ENCODE measurements at regions not wholly inside any gene's neighbourhood (a gene's known extent, or its start where the extent isn't known, plus 50 kb on each side); places are given as distances from the start of the nearest gene placed in this dataset.
A peak's percentile ranks its signal among the peaks of the same experiment; 100 is the strongest.
"Not testable (repeated sequence)": the region's sequence is repeated elsewhere in the genome, so short reads cannot be mapped to it uniquely, and the experiment has no call there.

DNA sequence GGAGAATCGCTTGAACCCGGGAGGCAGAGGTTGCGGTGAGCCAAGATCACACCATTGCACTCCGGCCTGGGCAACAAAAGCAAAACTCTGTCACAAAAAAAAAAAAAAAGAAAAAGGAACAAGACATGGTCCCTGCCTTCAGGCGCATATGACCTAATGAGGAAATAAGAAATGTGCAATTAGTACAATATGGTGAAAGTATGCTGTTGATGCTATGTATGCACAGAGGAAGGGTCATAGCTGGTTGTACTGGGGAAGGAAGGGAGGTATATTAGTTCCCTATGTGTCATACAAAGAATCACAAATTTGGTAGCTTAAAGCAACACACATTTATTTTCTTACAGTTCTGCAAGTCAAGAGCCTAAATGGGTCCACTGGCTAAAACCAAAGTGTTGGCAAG, 97.8 kb upstream of the MPP7 start:
- no peak for DNase-seq (ENCODE audit: extremely low read depth, low read depth)
- H3K4me3 ChIP-seq (replicated peaks; ENCODE audit: low read depth, low read length) = no peak overlapping the region
- TF ChIP-seq, protein P1, sequence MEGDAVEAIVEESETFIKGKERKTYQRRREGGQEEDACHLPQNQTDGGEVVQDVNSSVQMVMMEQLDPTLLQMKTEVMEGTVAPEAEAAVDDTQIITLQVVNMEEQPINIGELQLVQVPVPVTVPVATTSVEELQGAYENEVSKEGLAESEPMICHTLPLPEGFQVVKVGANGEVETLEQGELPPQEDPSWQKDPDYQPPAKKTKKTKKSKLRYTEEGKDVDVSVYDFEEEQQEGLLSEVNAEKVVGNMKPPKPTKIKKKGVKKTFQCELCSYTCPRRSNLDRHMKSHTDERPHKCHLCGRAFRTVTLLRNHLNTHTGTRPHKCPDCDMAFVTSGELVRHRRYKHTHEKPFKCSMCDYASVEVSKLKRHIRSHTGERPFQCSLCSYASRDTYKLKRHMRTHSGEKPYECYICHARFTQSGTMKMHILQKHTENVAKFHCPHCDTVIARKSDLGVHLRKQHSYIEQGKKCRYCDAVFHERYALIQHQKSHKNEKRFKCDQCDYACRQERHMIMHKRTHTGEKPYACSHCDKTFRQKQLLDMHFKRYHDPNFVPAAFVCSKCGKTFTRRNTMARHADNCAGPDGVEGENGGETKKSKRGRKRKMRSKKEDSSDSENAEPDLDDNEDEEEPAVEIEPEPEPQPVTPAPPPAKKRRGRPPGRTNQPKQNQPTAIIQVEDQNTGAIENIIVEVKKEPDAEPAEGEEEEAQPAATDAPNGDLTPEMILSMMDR (IDR thresholded peaks at IDR 0.05; ENCODE audit: low read depth, low read length, missing control alignments) = no peak

DNA sequence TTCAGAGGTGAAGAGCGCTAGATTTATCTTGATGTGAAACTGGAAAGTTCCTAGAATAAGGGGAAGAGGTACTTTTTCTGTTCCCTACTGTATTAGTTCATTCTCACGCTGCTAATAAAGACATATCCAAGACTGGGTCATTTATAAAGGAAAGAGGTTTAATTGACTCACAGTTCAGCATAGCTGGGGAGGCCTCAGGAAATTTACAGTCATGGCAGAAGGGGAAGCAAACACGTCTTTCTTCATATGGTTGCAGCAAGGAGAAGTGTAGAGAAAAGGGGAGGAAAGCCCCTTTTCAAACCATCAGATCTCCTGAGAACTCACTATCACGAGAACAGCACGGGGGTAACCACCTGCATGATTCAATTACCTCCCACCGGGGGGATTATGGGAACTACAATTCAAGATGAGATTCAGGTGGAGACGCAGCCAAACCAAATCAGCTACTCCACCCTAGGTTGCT, 99.8 kb upstream of the MPP7 start:
- DNase-seq (ENCODE audit: extremely low read depth, low read depth); H3K4me3 ChIP-seq (replicated peaks; ENCODE audit: low read depth, low read length): not testable (repeated sequence)

GRCh38 chr10:28403090-28403489, 100.2 kb upstream of the MPP7 start:
- no peak for DNase-seq (ENCODE audit: extremely low read depth, low read depth)
- TF ChIP-seq, protein P1 (IDR thresholded peaks at IDR 0.05; ENCODE audit: low read depth, low read length, missing control alignments) = no peak
- H3K4me3 ChIP-seq (replicated peaks; ENCODE audit: low read depth, low read length) = no peak overlapping the region

GRCh38 chr10:28408237-28408777, 105.4 kb upstream of the MPP7 start:
- TF ChIP-seq, protein P1 (IDR thresholded peaks at IDR 0.05; ENCODE audit: low read depth, low read length, missing control alignments) = no peak
- H3K4me3 ChIP-seq (replicated peaks; ENCODE audit: low read depth, low read length) = no peak overlapping the region
- DNase-seq (ENCODE audit: extremely low read depth, low read depth) = no peak

DNA sequence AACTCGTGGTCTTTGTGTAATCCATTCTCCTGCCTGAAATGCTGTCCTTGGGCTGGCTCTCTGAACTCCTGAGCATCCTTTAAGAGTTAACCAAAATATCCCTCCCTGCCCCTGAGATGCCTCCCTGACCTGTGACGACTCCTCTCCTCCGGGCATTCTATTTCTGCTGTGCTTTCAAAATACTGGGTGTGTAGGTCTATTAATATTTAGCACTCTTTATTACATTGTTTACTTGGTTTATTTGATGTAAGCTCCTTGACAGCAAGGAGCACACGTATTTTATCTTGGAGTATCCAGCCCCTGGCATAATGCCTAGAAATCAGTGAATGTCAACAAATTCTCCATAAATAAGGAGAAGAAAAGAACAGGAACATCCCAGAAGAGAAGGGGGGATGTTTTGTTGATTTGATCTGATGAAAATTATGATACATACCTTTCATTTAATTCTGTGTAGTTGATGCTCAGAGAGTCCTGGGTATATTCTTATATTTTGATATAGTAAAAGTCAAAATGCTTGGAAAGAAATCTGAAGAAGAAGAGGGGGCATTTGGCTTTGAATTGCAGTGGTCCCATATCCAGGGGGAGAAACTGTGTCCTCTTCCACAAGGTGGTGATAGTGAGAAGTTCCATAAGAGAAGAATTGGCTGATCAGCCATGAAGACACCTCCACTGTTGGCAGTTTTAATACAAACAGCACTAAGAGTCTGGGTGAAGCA, 107.7 kb upstream of the MPP7 start:
- DNase-seq (ENCODE audit: extremely low read depth, low read depth) = no peak
- no peak overlapping the region for H3K4me3 ChIP-seq (replicated peaks; ENCODE audit: low read depth, low read length)

GRCh38 chr10:28411136-28411460, 108.2 kb upstream of the MPP7 start:
- TF ChIP-seq, protein P1 (IDR thresholded peaks at IDR 0.05; ENCODE audit: low read depth, low read length, missing control alignments) = no peak
- no peak for DNase-seq (ENCODE audit: extremely low read depth, low read depth)

More for the DNA sequence above, 107.7 kb upstream of the MPP7 start:
- TF ChIP-seq, protein P1 (IDR thresholded peaks at IDR 0.05; ENCODE audit: low read depth, low read length, missing control alignments) = peak; percentile 34

DNA sequence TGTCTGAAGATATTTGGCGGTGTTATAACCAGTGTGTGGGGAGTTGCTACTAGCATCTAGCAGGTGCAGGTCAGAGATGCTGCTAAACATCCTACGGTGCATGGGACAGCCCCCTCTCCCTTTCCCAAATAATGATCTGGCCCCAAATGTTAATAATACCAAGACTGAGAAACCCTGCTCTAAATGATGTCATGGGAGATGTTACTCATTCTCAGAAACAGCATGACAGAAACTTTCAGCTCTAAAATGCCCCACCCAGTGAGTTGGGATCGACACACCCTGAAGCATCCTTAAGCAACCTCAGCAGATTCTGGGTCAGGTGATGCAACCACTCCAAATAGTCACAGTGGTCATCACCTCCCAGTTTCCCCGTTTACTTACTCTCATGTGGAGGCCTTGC, 108.8 kb upstream of the MPP7 start:
- no peak overlapping the region for H3K4me3 ChIP-seq (replicated peaks; ENCODE audit: low read depth, low read length)
- no peak for DNase-seq (ENCODE audit: extremely low read depth, low read depth)
- TF ChIP-seq, protein P1 (IDR thresholded peaks at IDR 0.05; ENCODE audit: low read depth, low read length, missing control alignments) = no peak

More at GRCh38 chr10:28411136-28411460, 108.2 kb upstream of the MPP7 start:
- H3K4me3 ChIP-seq (replicated peaks; ENCODE audit: low read depth, low read length) = no peak overlapping the region
